Endothelial cell (in vitro differentiated cells): ENCODE measurements at regions not wholly inside any gene's neighbourhood (a gene's known extent, or its start where the extent isn't known, plus 50 kb on each side); places are given as distances from the start of the nearest gene placed in this dataset.

Source experiments
- DNase-seq: peaks from one replicate; pipeline ENCODE4 v3.0.0; 2021; ENCODE audit warnings: low spot score
- H3K27ac Mint-ChIP-seq: one replicate; pipeline ENCODE4 v1.8.0; 2021; ENCODE audit warnings: mixed read lengths, inconsistent platforms; ENCODE audit not compliant: unreplicated experiment
- H3K27me3 Mint-ChIP-seq: one replicate; pipeline ENCODE4 v1.8.0; 2021; ENCODE audit warnings: mild to moderate bottlenecking, moderate library complexity, mixed read lengths, inconsistent platforms; ENCODE audit not compliant: unreplicated experiment
- H3K36me3 Mint-ChIP-seq: one replicate; pipeline ENCODE4 v1.8.0; 2021; ENCODE audit warnings: mild to moderate bottlenecking, low read depth, mixed read lengths, inconsistent platforms; ENCODE audit not compliant: unreplicated experiment
- H3K4me1 Mint-ChIP-seq: one replicate; pipeline ENCODE4 v1.8.0; 2021; ENCODE audit warnings: mild to moderate bottlenecking, mixed read lengths, inconsistent platforms; ENCODE audit not compliant: unreplicated experiment
- H3K4me3 Mint-ChIP-seq: one replicate; pipeline ENCODE4 v1.8.0; 2021; ENCODE audit warnings: mild to moderate bottlenecking, mixed read lengths, inconsistent platforms; ENCODE audit not compliant: unreplicated experiment
- H3K9me3 Mint-ChIP-seq: one replicate; pipeline ENCODE4 v1.8.0; 2021; ENCODE audit warnings: mixed read lengths, inconsistent platforms; ENCODE audit not compliant: unreplicated experiment
- CTCF ChIP-seq: fragments of 200-600 bp; sonication (generic); IDR thresholded peaks from one replicate; pipeline ENCODE4 v1.5.0; 2021; ENCODE audit warnings: antibody characterized with exemption; ENCODE audit not compliant: unreplicated experiment

GRCh38 chr7:33854178-33854577, 51.2 kb upstream of the BMPER start:
- H3K36me3 Mint-ChIP-seq = no peaks in the 10 kb centered on the region
- H3K27me3 Mint-ChIP-seq = peaks cover 3% of the 10 kb centered on the region

GRCh38 chr7:33854801-33855350, 50.5 kb upstream of the BMPER start:
- H3K27me3 Mint-ChIP-seq = peaks cover 3% of the 10 kb centered on the region
- no peak for TF ChIP-seq CTCF

More at GRCh38 chr7:33854178-33854577, 51.2 kb upstream of the BMPER start:
- no peak for TF ChIP-seq CTCF
- Mint-ChIP-seq H3K4me1 (peaks cover 3% of the 10 kb centered on the region), H3K9me3 (no peaks in the 10 kb centered on the region), H3K27ac (no peak overlapping the region), H3K4me3 (no peak overlapping the region)
- no peak for DNase-seq

More at GRCh38 chr7:33854801-33855350, 50.5 kb upstream of the BMPER start:
- Mint-ChIP-seq H3K4me1 (peaks cover 3% of the 10 kb centered on the region), H3K9me3 (no peaks in the 10 kb centered on the region), H3K27ac (no peak overlapping the region), H3K36me3 (no peaks in the 10 kb centered on the region), H3K4me3 (no peak overlapping the region)
- no peak for DNase-seq
